ENCODE measurements at regions not wholly inside any gene's neighbourhood (a gene's known extent, or its start where the extent isn't known, plus 50 kb on each side); places are given as distances from the start of the nearest gene placed in this dataset.

- no peaks in the 10 kb centered on the region; a peak in 1 of 5 replicates for H3K36me3 ChIP-seq (replicated peaks in 1 of 2; ENCODE audit: control insufficient read depth in 1 of 2, insufficient read depth in 2 of 2, low read length in 2 of 2)
- ATAC-seq (no peak), DNase-seq (ENCODE audit: low spot score) (no peak), FAIRE-seq (no peak)
- no TSS peak for BruUV-seq (replicated peaks)
- no peaks in the 10 kb centered on the region for H4K20me1 ChIP-seq (ENCODE audit: insufficient read depth, low read length)
- H2AFZ ChIP-seq (ENCODE audit: low read length): no peak overlapping the region
- H3K4me1 ChIP-seq (ENCODE audit: insufficient read depth, low read length): no peaks in the 10 kb centered on the region
- H3K4me2 ChIP-seq (ENCODE audit: low read depth, low read length): no peak overlapping the region
- no peak overlapping the region for H3K27ac ChIP-seq (ENCODE audit: extremely low read length, insufficient read depth, low read length)
- CTCF ChIA-PET (ENCODE audit: low intra/inter-chr PET ratio, low total read pairs): no interaction called here
- in situ Hi-C loops (cut with HindIII; ENCODE audit: extremely low pct_ligation_motif_present, low pct_unique_long_range_greater_than_20kb): no loop called here
- H3K27me3 ChIP-seq (ENCODE audit: control insufficient read depth in 1 of 2, insufficient read depth in 2 of 2, low read length in 2 of 2): no peaks in the 10 kb centered on the region
- peaks cover 11% of the 10 kb centered on the region; the same call in 1 of the 2 replicates for H3K9me3 ChIP-seq (ENCODE audit: low read length)
- H3K79me2 ChIP-seq (ENCODE audit: insufficient read depth, low read length): no peaks in the 10 kb centered on the region
- intact Hi-C loops (cut with micrococcal nuclease; ENCODE audit: unreplicated experiment): no loop called here
- H3K9ac ChIP-seq (ENCODE audit: insufficient read depth, low read depth, low read length): no peak overlapping the region
- H3K4me3 ChIP-seq (replicated peaks in 1 of 3; ENCODE audit: insufficient read depth in 1 of 3, low read depth in 2 of 3, low read length in 3 of 3): no peak overlapping the region
- POLR2A ChIA-PET: no interaction called here
- WGBS (ENCODE audit: low lambda C conversion rate): 17% methylated on average over 2 of the region's 2 CpGs
- no peak for TF ChIP-seq TFDP1 (CRISPR knock-in tag; IDR thresholded peaks at IDR 0.05; ENCODE audit: borderline replicate concordance)
- TF ChIP-seq ZNF841 (CRISPR knock-in tag; IDR thresholded peaks at IDR 0.05; ENCODE audit: borderline replicate concordance): no peak
- TF ChIP-seq ZNF121 (CRISPR knock-in tag; IDR thresholded peaks at IDR 0.05): no peak
- no peak for TF ChIP-seq TFDP2 (CRISPR knock-in tag; IDR thresholded peaks at IDR 0.05)
- TF ChIP-seq AHR (CRISPR knock-in tag; IDR thresholded peaks at IDR 0.05): no peak
- no peak for TF ChIP-seq ZNF704 (CRISPR knock-in tag; IDR thresholded peaks at IDR 0.05; ENCODE audit: borderline replicate concordance)
- no peak for TF ChIP-seq ARNT2 (CRISPR knock-in tag; IDR thresholded peaks at IDR 0.05; ENCODE audit: low read depth)
- TF ChIP-seq MTF1 (CRISPR knock-in tag; IDR thresholded peaks at IDR 0.05): no peak
- TF ChIP-seq ZNF354B (CRISPR knock-in tag; IDR thresholded peaks at IDR 0.05): no peak
Measured at GRCh38 chr9:31774571-31774970, 609.9 kb upstream of the ACO1 start.
